NOMO-1 (cell line): ENCODE measurements at regions not wholly inside any gene's neighbourhood (a gene's known extent, or its start where the extent isn't known, plus 50 kb on each side); places are given as distances from the start of the nearest gene placed in this dataset.

Source experiments
- DNase-seq, 2 experiments: peaks; one replicate each; lab custom pipeline; 2025; ENCODE audit not compliant: unreplicated experiment in 2 of 2; lab: John Stamatoyannopoulos, UW

- no peak for DNase-seq
Observed at GRCh38 chr9:90103771-90104170, 499.0 kb downstream of the GADD45G start.

- no peak for DNase-seq
Observed at GRCh38 chr9:90105773-90106172, 501.0 kb downstream of the GADD45G start.

- DNase-seq: no peak
Observed at GRCh38 chr9:90107040-90107725, 502.4 kb downstream of the GADD45G start.

GRCh38 chr9:90107726-90108655 lies 503.2 kb downstream of the GADD45G start:
- DNase-seq: peak in 1 of 2 experiments; percentile 29

- no peak for DNase-seq
Observed at GRCh38 chr9:90112788-90113187, 508.0 kb downstream of the GADD45G start.

- DNase-seq: no peak
Observed at GRCh38 chr9:90114641-90115425, 510.0 kb downstream of the GADD45G start.

- DNase-seq: no peak
Observed at GRCh38 chr9:90121762-90122161, 517.0 kb downstream of the GADD45G start.

GRCh38 chr9:90124961-90125360 lies 517.7 kb downstream of the DIRAS2 start:
- DNase-seq: peak in 1 of 2 experiments; percentile 1

- DNase-seq: no peak
Observed at GRCh38 chr9:90127923-90128322, 514.7 kb downstream of the DIRAS2 start.

- no peak for DNase-seq
Observed at GRCh38 chr9:90128587-90129190, 513.9 kb downstream of the DIRAS2 start.

GRCh38 chr9:90129446-90129845 lies 513.2 kb downstream of the DIRAS2 start:
- DNase-seq: no peak

GRCh38 chr9:90131568-90131967 lies 511.1 kb downstream of the DIRAS2 start:
- DNase-seq: no peak

- DNase-seq: no peak
Observed at GRCh38 chr9:90132866-90133265, 509.8 kb downstream of the DIRAS2 start.

- DNase-seq: no peak
Observed at GRCh38 chr9:90137801-90138200, 504.8 kb downstream of the DIRAS2 start.

- no peak for DNase-seq
Observed at GRCh38 chr9:90140131-90140818, 502.3 kb downstream of the DIRAS2 start.

- DNase-seq: peak in 1 of 2 experiments; percentile 27
Observed at GRCh38 chr9:90141723-90142122, 500.9 kb downstream of the DIRAS2 start.

GRCh38 chr9:90142580-90142979 lies 500.0 kb downstream of the DIRAS2 start:
- peak in 1 of 2 experiments; percentile 12 for DNase-seq

GRCh38 chr9:90147426-90147825 lies 495.2 kb downstream of the DIRAS2 start:
- no peak for DNase-seq

- DNase-seq: no peak
Observed at GRCh38 chr9:90156318-90156717, 486.3 kb downstream of the DIRAS2 start.

GRCh38 chr9:90162326-90162725 lies 480.3 kb downstream of the DIRAS2 start:
- DNase-seq: no peak
